Astrocyte of the cerebellum (primary cell): ENCODE measurements at regions not wholly inside any gene's neighbourhood (a gene's known extent, or its start where the extent isn't known, plus 50 kb on each side); places are given as distances from the start of the nearest gene placed in this dataset.
"Not testable (repeated sequence)": the region's sequence is repeated elsewhere in the genome, so short reads cannot be mapped to it uniquely, and the experiment has no call there.

ENCODE experiments used
- DNase-seq: peaks from one replicate; pipeline ENCODE4 v3.0.0-alpha.2; 2011; ENCODE audit warnings: low read depth
- H3K4me3 ChIP-seq: 2 replicates; pipeline ENCODE4 v1.5.1; 2011; ENCODE audit warnings: mild to moderate bottlenecking, low read depth, low read length, moderate library complexity
- CTCF ChIP-seq: IDR thresholded peaks from 2 replicates; pipeline ENCODE4 v1.5.1; 2012; ENCODE audit warnings: low read length, low read depth, moderate library complexity, mild to moderate bottlenecking; ENCODE audit errors: missing control alignments
- in situ Hi-C: cut with HindIII; loops from 2 replicates; pipeline ENCODE4 v1.10.0; 2017; ENCODE audit warnings: low sequenced_read_pairs

GRCh38 chr18:15164446-15164845, 416.5 kb downstream of the ANKRD30B start:
- H3K4me3 ChIP-seq, DNase-seq, in situ Hi-C loops: not testable (repeated sequence)

GRCh38 chr18:15165048-15165447, 417.1 kb downstream of the ANKRD30B start:
- no peak for TF ChIP-seq CTCF
- no peak for DNase-seq
- in situ Hi-C loops = no loop called here
- no peak overlapping the region for H3K4me3 ChIP-seq

- H3K4me3 ChIP-seq, in situ Hi-C loops, DNase-seq: not testable (repeated sequence)
These were observed 445.1 kb downstream of the ANKRD30B start for GRCh38 chr18:15193028-15193427.

- DNase-seq = not testable (repeated sequence)
These were observed 445.8 kb downstream of the ANKRD30B start for GRCh38 chr18:15193813-15194212.

GRCh38 chr18:15197338-15198115, 449.6 kb downstream of the ANKRD30B start:
- H3K4me3 ChIP-seq = peak overlapping the region; percentile 16
- in situ Hi-C loops, DNase-seq: not testable (repeated sequence)

More at GRCh38 chr18:15193813-15194212, 445.8 kb downstream of the ANKRD30B start:
- H3K4me3 ChIP-seq, in situ Hi-C loops: not testable (repeated sequence)

GRCh38 chr18:15198116-15198389, 450.1 kb downstream of the ANKRD30B start:
- DNase-seq = no peak
- no peak for TF ChIP-seq CTCF
- peak overlapping the region; percentile 16 for H3K4me3 ChIP-seq
- in situ Hi-C loops = no loop called here
